DND-41 (cell line): ENCODE measurements at regions not wholly inside any gene's neighbourhood (a gene's known extent, or its start where the extent isn't known, plus 50 kb on each side); places are given as distances from the start of the nearest gene placed in this dataset.

Source experiments
- EZH2 ChIP-seq: IDR thresholded peaks from 3 replicates; pipeline ENCODE4 v1.6.1; 2012; ENCODE audit warnings: borderline replicate concordance, low read depth, mild to moderate bottlenecking, moderate library complexity, low read length, inconsistent platforms; ENCODE audit not compliant: severe bottlenecking
- TF ChIP-seq, protein P1 (sequence below): IDR thresholded peaks from 2 replicates; pipeline ENCODE4 v1.5.1; 2012; ENCODE audit warnings: borderline replicate concordance, low read length, moderate library complexity, mild to moderate bottlenecking; ENCODE audit not compliant: poor library complexity, severe bottlenecking; ENCODE audit errors: extremely low read depth

DNA sequence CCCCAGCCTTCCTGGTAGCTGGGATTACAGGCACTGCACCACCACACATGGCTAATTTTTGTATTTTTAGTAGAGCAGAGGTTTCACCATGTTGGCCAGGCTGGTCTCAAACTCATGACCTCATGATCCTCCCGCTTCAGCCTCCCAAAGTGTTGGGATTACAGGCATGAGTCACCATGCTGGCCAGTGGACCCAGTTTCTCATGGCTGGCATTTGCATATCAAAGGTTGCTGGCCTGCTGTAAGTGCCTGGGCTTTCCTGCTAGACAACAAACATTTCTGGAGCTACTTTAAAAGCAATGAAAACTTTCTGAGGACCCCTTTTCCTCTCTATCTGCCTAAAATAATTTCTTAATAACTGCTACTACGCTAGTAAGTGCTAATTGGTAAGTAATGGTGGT is 228.2 kb downstream of the PCDH10 start:
- TF ChIP-seq, protein P1, sequence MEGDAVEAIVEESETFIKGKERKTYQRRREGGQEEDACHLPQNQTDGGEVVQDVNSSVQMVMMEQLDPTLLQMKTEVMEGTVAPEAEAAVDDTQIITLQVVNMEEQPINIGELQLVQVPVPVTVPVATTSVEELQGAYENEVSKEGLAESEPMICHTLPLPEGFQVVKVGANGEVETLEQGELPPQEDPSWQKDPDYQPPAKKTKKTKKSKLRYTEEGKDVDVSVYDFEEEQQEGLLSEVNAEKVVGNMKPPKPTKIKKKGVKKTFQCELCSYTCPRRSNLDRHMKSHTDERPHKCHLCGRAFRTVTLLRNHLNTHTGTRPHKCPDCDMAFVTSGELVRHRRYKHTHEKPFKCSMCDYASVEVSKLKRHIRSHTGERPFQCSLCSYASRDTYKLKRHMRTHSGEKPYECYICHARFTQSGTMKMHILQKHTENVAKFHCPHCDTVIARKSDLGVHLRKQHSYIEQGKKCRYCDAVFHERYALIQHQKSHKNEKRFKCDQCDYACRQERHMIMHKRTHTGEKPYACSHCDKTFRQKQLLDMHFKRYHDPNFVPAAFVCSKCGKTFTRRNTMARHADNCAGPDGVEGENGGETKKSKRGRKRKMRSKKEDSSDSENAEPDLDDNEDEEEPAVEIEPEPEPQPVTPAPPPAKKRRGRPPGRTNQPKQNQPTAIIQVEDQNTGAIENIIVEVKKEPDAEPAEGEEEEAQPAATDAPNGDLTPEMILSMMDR = no peak
- no peak for TF ChIP-seq EZH2
